Daoy (cell line): ENCODE measurements at regions not wholly inside any gene's neighbourhood (a gene's known extent, or its start where the extent isn't known, plus 50 kb on each side); places are given as distances from the start of the nearest gene placed in this dataset.
A peak's percentile ranks its signal among the peaks of the same experiment; 100 is the strongest.
"Not testable (repeated sequence)": the region's sequence is repeated elsewhere in the genome, so short reads cannot be mapped to it uniquely, and the experiment has no call there.

Experiments used
- DNase-seq: peaks from one replicate; pipeline ENCODE4 v3.0.0-alpha.2; 2015; ENCODE audit warnings: low read depth

DNA sequence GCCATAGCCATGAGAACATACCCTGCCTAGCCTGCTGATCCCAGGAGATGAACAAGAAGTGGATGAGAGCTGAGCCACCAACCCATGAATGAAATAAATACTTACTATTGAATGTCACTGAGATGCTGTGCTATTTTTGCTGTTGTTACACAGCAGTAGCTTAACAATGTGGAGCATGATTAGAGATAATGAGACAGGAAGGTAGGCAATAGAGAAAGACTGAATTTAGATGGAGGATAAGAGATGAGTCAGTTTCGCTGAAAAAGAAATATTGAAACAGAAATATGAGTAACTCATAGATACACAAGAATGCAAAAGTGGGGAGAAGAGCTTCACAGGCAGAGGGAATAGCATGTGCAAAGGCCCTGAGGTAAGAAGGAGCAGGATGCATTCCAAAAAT is 94.9 kb upstream of the TOP1 start:
- DNase-seq: no peak

- DNase-seq: no peak
These were observed 90.6 kb upstream of the TOP1 start for GRCh38 chr20:40938020-40938419.

GRCh38 chr20:40939667-40940066 is 89.0 kb upstream of the TOP1 start:
- DNase-seq: no peak

- DNase-seq: no peak
These were observed 87.5 kb upstream of the TOP1 start for GRCh38 chr20:40941133-40941610.

DNA sequence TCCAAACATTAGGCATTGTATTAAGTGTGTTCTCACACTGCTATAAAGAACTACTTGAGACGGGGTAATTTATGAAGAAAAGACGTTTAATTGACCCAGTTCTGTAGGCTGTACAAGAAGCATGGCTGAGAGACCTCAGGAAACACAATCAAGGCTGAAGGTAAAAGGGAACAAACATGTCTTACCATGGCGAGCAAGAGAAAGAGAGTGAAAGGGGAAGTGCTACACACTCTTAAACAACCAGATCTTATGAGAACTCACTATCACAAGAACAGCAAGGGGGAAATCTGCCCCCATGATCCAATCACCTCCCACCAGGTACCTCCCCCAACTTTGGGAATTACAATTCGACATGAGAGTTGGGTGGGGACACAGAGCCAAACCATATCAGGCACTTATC is 86.6 kb upstream of the TOP1 start:
- DNase-seq: no peak

DNA sequence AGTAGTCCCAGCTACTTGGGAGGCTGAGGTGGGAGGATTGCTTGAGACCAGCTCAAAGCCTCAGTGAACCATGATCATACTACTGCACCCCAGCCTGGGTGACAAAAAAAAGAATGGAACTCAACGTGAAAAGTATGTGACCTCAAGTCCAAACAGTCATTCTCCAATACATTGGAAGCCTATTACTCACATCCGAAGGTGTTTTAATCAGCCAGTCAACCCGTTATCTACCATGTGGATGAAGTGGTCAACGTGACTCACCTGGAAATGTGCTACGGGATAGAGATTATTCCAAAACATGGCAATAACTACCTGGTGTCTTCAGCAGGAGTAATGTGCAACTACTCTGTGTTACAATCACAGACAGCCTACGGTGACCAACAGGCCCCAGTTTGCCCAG is 85.8 kb upstream of the TOP1 start:
- DNase-seq: no peak

DNA sequence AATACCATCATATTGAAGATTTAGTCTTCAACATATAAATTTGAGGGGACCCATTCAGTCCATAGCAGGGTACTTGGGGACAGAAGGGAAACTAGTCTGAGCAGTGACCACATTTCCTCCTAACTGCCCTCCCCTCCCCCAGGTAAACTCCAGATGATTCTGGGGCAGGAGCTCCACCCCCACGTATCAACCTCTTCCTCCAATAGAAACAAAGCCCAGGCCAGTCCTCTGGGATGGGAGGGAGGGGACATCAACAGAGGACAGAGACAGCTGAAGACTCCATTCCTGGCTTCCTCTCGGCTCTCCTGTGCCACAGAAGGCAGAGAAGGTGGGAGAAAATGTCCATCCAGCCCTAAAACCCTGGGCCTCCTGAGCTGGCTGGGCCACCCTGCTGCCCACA is 85.0 kb upstream of the TOP1 start:
- no peak for DNase-seq

- DNase-seq: no peak
These were observed 83.4 kb upstream of the TOP1 start for GRCh38 chr20:40945189-40945588.

DNA sequence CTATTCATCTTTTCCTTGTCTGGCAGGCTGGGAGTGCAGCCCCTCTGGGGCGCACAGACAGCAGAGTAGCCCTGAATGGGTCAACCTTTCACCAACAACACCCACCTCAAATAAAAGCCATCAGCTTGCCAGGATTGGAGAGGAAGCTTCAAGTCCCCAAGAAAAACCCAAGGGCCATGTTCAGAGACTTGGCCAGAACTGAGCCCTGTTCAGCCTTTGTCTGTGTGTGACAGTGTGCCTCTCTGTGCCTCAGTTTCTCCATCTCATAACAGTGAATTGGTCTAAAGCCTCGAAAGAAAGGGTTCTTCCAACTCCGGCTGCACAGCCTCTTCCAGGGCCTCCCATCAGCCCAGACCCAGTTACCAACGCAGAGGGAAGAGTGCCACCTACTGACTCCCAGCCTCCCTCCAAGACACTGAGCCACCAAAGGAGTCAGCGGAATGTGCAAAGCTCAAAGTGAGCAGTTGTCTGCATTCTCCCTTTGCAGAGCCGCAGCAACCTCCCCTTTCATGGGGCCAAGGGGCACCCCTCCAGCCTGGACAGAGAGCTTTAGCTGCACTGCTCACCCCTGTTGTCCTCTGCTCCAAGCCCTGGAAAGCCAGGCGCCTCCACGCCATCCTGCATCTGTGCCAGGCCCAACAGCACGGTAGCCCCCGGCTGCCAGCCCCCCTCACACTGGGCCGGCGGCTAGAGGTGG is 82.7 kb upstream of the TOP1 start:
- peak; percentile 47 for DNase-seq

- DNase-seq: no peak
These were observed 82.2 kb upstream of the TOP1 start for GRCh38 chr20:40946451-40946850.

- peak; percentile 25 for DNase-seq
These were observed 80.0 kb upstream of the TOP1 start for GRCh38 chr20:40948465-40949267.

- no peak for DNase-seq
These were observed 79.3 kb upstream of the TOP1 start for GRCh38 chr20:40949346-40949745.

DNA sequence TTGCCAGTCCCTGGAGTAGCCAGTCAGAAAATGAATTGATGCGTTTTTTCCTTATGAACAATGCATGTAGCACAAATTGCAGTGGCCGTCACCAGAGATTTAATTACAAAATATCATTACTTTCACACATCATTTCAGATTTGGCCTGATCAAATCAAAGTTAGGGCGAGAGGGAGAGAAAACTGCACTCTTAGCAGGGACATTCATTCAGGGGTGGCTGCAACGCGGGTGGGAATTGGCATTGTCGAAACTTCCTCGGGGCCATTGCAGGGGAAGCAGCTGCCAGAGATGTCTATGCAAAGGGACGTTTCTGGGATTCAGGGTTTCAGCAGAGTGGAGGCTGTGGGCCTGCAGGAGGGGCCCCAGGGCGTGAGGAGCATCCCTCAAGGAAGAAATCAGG is 76.5 kb upstream of the TOP1 start:
- DNase-seq: no peak

GRCh38 chr20:40953416-40953815 is 75.2 kb upstream of the TOP1 start:
- DNase-seq: no peak

- DNase-seq: no peak
These were observed 74.8 kb upstream of the TOP1 start for GRCh38 chr20:40953856-40954255.

- no peak for DNase-seq
These were observed 74.0 kb upstream of the TOP1 start for GRCh38 chr20:40954521-40955165.

GRCh38 chr20:40955326-40955725 is 73.3 kb upstream of the TOP1 start:
- no peak for DNase-seq

GRCh38 chr20:40955826-40956225 is 72.8 kb upstream of the TOP1 start:
- DNase-seq: not testable (repeated sequence)

DNA sequence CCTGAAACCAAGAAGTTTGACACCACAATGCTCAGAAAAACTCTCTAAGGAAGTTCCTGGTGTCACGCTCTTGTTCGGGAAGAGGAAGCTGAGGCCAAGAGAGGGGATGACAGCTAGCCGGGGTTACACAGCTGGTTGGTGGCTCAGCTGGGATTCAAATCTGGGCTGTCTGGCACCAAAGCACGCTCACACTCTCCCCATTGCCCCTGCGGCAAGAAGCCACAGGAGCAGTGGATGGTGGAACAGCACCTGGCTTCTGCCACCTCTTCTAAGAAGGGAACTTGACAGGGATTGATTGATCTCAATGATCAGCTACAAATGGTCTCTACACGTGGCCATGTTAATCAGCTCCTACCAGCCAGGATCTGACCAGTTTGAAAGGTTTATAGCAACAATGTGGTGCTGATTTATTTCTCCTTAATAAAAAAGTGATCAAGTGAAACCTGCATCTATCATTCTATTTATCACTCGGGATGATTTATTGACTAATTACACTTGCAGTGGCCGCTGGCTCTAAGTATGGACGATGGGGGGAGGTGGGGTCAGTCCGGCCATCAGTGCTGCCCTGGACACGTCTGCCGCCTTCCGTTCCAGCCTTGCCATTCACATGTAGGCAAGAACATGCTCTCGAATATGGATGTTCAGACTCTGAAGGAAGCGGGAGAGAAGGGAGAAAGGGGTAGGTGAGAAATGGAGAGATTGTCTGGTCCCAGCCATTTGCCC is 71.9 kb upstream of the TOP1 start:
- DNase-seq: no peak

DNA sequence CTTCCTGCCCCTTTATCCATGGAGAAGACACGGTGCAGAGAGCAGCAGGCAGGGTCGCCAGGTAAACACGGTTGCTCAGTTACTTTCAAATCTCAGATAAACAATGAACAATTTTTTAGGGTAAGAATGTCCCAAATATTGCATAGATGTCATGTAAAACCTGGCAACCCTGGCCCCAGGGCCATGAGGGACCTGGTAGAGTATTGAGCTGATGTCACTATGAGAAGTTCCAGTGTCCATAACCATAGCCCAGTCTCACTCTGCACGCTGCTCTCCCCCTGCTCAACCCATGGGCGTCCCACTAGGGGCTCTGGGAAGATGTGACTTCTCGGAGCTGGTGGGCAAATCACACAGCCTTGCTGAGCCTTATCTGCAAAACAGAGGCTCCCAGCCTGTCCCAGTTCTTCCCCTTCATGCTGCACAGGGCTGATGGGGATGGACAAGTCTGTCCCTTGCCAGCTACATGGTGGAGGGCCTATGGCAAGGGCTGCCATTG is 71.3 kb upstream of the TOP1 start:
- no peak for DNase-seq

- no peak for DNase-seq
These were observed 70.0 kb upstream of the TOP1 start for GRCh38 chr20:40958598-40958997.
